ENCODE measurements at regions not wholly inside any gene's neighbourhood (a gene's known extent, or its start where the extent isn't known, plus 50 kb on each side); places are given as distances from the start of the nearest gene placed in this dataset.
"Not testable (repeated sequence)": the region's sequence is repeated elsewhere in the genome, so short reads cannot be mapped to it uniquely, and the experiment has no call there.

DNA sequence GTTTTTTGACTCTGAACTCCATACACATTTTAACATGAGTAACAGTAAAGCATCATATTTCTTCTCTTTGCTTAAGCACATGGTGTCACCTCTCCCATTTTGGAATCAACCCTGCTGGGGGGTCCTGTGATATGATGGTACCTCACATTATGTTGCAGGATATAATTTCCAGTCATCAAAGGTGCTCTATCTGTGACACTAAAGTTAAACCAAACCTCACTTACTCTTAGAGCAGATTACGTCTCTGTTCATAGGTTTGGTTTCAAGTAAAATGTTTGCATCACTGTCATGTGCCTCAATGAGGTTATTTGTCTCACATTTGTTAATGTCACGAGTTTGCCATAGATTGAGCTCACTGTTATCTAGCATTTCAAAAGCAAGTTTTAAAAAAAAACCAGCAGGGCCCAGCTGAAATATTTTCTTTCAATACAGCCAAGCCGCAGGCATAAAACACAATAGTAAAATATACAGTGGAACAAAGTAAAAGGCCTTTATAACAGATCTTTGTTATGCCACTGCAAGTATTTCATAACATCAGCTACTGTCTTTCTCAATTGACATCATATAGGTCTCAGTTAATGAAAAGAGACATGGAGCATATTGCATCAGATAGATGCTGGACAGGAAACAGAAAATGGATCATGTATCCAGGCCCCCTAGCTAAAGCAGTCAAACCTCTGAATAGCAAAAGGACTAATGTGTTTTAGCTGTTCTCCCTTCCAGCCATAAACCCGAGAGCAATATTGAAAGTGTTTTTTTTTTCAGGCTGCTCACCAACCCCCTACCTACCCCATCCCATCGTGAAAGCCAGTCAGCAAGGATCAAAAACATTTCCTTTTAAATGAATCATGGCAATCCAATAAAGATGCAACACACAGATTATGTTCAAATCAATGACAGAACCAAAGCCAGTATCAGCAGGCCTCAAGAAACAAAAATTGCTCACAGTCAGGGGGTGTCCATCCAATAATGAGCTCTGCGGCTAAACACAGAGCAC, 182.1 kb upstream of the ITGA1 start:
- DNase-seq (ENCODE audit: low read depth): no peak

DNA sequence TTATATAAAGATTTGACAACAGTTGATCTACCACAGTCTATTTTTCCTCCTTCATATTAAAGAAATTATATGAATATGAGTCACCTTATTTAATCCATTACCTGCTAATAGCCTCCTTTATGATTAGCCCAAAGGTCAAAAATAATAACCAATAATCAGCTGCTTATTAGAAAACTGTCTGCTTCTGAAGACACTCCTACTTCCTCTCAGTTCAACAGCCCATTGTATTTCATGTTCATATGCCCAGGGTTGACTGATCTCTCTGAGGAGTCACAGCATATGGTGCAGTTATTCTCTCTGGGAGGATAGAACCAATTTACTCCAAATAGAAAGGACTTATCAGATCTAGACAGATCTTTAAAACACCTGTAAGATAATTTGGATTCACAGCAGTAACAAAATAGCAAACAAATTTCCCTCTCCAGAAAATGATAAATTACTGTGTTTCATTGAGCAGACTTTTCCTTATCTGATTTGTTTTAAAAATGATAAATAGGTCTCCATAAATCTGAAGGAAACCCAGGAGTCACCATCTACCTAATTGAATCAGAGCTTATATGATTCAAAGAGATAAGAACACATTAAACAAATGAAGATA, 180.4 kb upstream of the ITGA1 start:
- DNase-seq (ENCODE audit: low read depth): no peak

DNA sequence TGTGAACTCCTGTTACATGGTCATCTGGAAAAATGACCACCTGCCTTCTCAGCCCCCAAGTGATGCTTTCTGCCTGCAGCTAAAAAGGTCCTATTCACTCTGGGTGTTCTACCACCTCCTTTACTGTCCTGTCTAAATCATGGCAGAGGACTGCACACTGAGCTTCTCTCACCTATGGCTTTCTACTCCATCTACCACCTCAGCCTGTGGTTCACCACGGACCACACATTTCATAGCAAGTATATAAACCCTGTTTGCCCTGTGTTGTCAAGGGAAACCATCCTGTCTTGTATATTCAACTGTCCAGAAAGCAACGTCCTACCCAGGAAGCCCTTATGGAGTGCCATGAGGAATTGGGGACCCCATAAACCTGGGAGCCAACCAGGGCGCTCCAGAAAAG, 167.4 kb upstream of the ITGA1 start:
- DNase-seq (ENCODE audit: low read depth): no peak

DNA sequence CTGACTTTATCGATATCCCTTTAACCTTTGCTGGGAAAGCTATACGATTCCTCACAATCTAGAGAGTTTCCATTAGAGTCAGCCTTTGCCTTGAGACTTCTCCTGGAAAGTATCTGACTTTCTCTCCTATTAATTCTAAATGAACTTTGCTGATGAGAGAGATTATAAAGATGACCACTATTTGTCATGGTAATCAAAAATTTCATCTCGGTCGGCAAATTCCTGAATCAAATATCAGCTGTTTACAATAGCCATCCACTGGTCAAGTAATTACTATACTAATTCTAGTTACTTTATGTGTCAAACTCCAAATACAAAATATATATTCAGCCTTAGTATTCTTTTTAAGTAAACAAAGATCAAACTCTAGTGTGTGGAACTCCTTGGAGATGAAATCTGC, 164.4 kb upstream of the ITGA1 start:
- DNase-seq (ENCODE audit: low read depth): no peak

DNA sequence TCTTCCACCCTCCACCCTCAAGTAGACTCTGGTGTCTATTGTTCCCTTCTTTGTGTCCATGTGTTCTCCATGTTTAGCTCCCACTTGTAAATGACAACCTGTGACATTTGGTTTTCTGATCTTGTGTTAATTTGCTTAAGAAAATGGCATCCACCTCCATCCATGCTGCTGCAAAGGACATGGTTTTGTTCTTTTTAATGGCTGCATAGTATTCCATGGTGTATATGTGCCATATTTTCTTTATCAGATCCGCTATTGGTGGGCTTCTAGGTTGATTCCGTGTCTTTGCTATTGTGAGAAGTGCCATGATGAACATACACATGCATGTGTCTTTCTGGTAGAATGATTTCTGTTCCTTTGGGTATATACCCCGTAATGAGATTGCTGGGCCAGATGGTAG, 163.4 kb upstream of the ITGA1 start:
- DNase-seq (ENCODE audit: low read depth): no peak

DNA sequence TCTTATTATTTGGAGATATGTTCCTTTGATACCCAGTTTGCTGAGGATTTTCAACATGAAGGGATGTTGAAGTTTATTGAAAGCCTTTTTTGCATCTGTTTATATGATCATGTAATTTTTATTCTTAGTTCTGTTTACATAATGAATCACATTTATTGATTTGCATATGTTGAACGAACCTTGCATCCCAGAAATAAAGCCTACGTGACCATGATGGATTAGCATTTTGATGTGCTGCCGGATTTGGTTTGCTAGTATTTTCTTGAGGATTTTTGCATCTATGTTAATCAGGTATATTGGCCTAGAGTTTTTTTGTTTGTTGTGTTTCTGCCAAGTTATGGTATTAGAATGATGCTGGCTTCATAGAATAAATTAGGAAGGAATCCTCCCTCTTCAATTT, 161.4 kb upstream of the ITGA1 start:
- no peak for DNase-seq (ENCODE audit: low read depth)

DNA sequence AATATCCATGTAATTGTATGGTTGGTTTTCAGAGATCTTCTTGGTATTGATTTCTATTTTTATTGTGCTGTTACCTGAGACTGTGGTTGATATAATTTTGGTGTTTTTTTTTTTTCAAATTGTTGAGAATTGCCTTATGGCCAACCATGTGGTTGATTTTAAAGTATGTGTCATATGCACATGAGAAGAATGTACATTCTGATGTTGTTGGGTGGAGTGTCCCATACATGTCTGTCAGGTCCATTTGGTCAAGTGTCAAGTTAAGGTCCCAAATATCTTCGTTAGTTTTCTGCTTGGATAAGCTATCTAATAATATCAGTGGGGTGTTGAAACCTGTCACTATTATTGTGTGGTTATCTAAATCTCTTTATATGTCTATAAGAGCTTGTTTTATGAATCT, 160.0 kb upstream of the ITGA1 start:
- no peak for DNase-seq (ENCODE audit: low read depth)

DNA sequence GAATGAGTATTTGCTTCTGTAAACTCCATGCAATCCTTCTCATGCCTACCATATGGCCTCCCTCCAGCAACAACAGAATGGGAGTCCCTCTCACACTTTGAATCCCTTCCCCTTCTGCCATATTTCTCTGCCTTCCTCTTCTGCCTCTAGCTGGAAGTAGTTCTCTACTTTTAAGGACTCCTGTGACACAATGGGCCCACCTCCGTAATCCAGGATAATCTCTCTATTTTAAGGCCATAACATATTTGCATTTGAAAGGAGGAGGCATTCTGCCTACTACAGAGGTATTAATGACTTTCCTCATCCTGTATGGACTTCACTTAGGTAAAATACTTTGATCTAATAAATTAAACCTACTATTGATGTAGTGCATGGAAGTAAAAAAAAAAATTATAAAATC, 155.4 kb upstream of the ITGA1 start:
- no peak for DNase-seq (ENCODE audit: low read depth)

DNA sequence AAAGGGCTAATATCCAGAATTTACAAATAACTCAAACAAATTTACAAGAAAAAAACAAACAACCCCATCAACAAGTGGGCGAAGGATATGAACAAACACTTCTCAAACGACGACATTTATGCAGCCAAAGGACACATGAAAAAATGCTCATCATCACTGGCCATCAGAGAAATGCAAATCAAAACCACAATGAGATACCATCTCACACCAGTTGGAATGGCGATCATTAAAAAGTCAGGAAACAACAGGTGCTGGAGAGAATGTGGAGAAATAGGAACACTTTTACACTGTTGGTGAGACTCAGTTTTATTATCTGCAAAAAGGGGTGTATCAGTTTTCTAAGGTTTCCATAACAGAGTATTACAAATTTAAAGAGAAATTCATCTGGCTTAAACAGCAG, 153.5 kb upstream of the ITGA1 start:
- DNase-seq (ENCODE audit: low read depth): not testable (repeated sequence)

DNA sequence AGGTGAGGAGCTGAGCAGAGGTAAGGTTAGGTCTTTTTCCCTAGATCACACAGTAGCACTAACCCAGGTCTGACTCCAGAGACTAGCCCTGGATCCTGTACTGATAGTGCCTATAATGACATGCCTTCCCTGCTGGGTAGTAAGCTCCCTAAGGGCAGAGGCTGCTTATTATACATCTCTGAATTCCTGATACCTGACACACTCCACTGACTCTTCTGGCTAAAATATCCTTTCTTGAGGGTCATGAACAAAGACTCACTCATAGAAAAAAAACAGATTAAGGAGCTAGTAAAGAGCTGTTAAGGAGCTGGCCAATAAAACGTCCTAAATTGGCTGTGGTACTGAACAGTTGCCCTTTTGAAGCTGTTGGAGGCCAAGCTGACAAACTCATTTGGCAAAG, 149.0 kb upstream of the ITGA1 start:
- DNase-seq (ENCODE audit: low read depth): no peak

DNA sequence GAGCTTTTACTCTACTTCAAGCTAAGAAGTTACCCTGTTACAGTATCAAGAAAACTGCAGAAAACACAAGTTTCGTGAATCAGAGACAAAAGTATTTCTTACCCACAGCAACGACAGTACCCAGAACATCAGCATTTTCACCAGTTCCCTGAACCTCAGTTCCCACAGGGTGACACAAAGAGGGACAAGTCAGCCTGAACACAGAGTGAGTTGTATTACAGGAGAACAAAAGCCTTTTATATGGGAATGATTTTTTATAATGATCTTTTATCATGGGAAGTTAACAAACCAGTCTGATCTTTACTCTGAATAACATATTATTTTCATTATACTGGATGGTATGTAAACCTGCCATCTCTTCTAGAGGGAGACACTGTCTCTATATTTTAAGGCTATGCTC, 139.0 kb upstream of the ITGA1 start:
- no peak for DNase-seq (ENCODE audit: low read depth)

DNA sequence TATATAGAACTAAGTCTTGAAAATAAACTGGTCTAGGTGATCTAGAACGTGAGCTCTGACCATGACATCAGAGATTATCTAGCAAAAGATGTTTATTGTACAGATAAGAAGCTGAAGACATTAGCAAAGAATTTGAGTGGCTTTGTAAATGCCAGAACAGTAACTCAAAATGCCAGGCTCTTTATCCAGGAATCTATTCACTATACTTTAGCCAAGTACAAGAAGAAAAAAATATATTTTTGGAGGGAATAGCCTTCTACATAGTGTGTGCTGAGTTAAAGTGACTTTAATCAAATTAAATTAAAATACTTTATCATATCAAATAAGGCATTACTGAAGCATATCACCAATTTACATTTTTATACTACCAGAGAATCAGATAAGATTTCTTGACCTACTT, 132.6 kb upstream of the ITGA1 start:
- no peak for DNase-seq (ENCODE audit: low read depth)

DNA sequence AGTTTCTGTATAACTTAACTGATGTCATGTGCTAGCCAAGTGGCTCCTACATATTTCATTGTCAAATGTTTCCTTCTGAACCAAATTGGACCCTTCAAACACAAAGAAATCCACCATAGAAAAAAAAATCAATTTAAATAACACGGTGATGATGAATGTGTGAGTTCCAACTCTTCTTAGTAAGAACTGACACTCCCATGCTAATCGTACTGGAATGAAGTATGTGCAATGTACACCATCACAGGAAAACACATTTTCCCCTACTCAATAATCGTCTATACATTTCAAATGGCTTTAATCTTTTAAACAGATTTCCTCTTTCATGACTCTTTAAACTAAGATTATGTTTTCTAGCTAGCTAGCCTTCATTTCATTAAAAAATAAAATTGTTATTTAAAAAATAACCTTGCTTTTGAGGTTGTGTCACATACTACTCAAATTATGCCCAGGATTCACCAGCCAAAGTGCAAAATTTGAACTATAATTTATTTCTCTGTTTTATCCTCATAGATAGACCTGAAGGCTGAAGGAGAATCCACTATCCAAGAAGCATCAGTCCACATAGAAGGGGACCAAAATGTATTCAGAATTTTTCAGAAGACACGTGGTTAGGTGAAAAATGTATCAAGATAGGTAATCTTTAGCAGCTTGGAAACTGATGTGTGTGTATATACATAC, 131.0 kb upstream of the ITGA1 start:
- no peak for DNase-seq (ENCODE audit: low read depth)

DNA sequence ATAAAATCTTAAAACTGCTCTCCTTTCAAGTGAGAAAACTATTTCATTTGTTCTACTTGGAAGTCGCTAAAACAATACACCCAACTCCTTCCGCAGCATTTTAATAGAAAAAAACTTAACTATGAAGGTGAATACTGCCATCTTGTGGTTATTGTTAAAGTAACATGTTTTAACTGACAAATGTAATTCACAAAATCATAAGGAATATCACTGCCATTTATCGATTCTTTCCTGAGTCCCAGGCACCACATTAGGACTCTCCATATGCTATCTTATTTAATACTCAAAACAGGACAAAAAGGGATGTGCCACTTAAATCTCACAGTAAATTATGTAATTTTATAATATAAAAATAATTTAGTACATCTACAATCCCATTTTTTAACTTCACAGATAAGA, 130.5 kb upstream of the ITGA1 start:
- DNase-seq (ENCODE audit: low read depth): peak; percentile 54

DNA sequence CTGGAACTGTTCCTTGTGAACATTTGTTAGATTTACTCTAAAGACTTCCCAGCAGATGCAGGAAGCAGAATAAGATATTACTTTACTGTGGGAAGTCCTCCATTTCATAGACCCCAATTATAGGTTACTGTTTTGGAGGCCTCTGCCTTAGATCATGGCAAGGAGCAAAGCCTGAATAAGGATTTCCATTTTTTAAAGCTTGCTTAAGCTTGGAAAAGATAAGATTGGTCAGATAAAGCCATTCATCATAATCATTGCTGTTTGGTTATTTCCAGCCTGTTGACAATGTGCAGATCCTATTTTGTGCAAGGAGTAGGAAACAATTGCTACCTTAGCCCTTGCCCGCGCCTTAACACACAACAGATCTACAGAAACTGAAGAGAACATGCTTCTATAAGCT, 129.5 kb upstream of the ITGA1 start:
- DNase-seq (ENCODE audit: low read depth): no peak

DNA sequence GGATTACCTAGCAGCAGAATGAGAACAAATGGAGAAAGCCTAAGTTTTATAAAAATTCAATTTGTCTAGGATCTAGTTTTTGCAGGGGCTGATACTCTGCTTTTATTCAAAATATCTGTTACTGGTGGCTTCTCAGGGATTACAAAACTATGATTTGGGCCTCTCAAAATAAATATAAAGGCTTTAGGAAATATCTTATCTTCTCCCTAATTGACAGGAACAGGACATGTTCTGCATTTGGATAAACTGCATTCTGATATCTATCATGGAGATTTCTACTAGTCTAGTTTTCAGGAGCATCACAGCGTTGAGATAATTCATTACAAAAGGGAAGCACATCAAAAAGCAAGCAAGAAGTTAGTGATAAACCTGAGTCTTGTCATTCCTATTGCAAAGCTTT, 127.1 kb upstream of the ITGA1 start:
- no peak for DNase-seq (ENCODE audit: low read depth)

DNA sequence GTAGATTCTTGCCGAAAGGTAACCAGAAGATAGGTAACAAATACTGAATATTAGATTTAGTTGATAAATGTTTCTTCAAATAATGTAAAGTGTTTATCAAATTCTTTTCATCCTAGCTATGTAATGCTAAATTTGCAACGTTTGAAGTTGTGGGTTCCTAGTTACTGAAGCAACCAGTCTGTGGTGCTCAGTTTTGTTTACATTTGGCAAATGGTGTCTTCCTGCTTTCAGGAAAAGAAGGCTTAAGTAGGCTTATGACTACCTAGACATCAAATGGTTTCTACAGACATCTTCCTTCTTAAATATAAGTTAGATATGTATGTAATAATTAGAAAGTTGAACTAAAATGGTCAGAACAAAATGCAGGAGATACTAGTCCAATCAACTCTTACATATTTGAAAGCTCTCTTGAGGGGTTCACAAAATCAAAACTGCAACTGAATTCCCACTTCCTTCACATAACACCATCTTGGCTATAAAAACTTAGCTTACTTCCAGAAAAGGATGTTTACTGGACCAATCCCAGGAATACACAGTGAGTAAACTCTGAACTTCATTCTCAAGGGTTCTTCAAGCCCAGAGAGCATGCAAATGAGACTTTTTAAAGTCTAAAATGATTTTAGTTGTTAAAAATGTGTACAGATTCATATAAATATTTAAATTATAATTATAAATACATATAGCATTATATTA, 125.7 kb upstream of the ITGA1 start:
- DNase-seq (ENCODE audit: low read depth): no peak

DNA sequence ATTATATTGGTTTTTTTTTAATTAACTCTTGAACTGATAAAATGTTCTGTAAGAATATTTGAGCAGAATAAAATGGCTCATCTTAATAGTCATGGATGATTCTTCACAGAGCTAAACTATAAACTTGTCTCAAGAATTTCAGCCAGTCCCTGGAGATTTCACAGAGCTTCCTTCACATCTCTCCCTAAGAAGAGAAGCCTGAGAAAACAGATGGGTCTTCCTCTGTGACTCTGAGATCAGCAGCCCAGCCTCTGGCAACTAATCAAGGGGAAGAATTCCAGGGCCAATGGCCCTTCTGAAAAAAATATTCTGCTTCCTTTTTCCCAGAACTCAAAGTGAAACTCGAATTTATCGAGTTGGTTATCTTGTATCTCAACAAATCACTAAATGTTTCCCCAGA, 122.2 kb upstream of the ITGA1 start:
- no peak for DNase-seq (ENCODE audit: low read depth)

DNA sequence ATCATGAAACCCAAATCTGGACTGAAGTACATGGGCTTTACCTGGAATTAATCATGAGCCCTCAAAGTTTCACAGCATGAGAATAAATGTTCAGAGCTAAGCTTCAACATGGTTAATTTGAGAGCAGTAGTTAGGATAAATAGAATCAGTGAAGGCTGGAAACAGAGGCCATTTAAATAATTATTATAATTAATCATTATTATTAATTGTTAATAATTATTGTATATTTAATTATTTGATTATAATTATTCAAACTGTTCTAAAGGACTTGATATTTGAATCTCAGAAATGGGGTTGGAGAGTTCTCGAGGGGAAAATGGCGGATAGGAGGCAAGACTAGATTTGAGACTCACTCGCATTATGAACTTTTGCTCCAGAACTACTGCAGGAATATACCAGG, 119.6 kb upstream of the ITGA1 start:
- no peak for DNase-seq (ENCODE audit: low read depth)

DNA sequence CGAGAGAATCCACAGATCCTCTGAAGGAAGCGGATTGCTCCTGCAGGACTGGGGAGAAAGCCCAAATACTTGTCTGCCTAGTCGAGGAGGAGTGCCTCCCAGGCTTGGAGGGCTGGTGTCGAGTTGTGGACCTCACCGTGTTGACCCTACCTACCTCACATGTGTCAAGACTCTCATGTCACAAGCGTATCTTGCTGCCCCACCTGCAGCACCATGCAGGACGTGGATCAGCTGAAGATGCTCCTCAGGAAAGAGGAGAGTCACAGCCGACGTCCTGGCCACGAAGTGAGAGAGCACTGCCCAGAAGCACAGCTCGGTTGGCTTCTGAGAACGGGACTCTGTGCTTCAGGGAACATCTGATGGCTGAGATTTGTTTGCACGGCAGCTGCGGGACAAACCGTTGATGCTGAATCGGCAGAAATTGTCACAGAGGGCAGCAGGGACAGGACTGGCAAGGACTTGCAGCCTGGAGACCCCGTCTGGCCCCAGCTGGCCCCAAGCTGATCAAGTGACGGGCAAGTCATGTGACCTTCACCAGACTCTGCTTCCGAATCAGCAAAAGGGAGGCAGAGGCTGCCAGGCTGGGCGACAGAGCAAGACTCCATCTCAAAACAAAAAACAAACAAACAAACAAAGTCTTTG, 119.1 kb upstream of the ITGA1 start:
- peak; percentile 52 for DNase-seq (ENCODE audit: low read depth)

DNA sequence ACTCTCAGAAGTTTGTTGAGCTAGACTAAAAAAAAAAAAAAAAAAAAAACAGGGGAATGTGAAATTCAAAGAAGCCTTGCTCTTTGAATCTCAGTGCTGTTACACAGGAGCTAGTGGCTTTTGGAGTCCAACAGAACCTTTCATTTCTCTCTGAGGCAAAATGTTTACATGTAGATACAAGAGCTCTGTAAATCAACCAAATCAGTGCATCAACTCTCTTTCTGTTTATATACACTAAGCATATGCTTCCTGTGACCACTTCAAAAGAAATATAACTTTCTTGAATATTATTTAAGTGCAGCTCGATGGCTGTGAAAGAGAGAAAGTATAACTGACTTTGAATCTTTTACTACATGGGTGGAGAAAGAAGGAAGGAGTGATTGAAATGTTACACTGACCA, 115.3 kb upstream of the ITGA1 start:
- no peak for DNase-seq (ENCODE audit: low read depth)

DNA sequence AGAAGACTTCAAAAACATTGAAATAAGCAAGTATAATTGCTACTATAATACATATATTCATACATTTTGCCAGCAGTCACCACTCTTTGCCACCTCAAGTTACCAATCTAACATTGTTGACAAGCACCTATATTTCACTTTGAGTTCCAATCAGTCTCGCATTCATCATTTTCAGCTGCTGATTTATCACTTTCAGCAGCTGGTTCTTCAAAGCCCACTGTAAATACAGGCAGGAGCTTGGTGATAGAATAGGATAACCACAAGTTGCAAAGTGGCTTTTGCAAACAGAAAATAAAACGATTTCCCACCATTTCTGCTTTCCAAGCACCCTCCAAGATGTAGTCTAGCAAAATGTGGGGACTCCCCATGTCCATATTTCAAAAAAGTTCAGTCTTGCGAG, 114.2 kb upstream of the ITGA1 start:
- no peak for DNase-seq (ENCODE audit: low read depth)

All from M059J (cell line).